GM23338 (cell line): ENCODE measurements at regions not wholly inside any gene's neighbourhood (a gene's known extent, or its start where the extent isn't known, plus 50 kb on each side); places are given as distances from the start of the nearest gene placed in this dataset.

Source experiments
- ATAC-seq: fragments of 200-7000 bp; cut with Tn5 transposase; 3 replicates; pipeline ENCODE4 v1.9.1; 2020
- DNase-seq: peaks from one replicate; pipeline ENCODE4 v3.0.0-alpha.2; 2015; ENCODE audit warnings: low spot score
- H2AFZ ChIP-seq: fragments of 200-600 bp; sonication (generic); 2 replicates; pipeline ENCODE4 v1.8.0; 2016; ENCODE audit warnings: antibody characterized with exemption, mild to moderate bottlenecking, moderate library complexity
- H3F3A ChIP-seq: fragments of 200-600 bp; sonication (generic); replicated peaks from 2 replicates; pipeline ENCODE4 v1.8.0; 2017; ENCODE audit warnings: antibody characterized with exemption, mixed run types, low read depth
- H3K27ac ChIP-seq: fragments of 200-600 bp; sonication (generic); 2 replicates; pipeline ENCODE4 v1.6.1; 2016; ENCODE audit warnings: low read depth
- H3K27me3 ChIP-seq: fragments of 200-600 bp; sonication (generic); 2 replicates; pipeline ENCODE4 v1.8.0; 2016; ENCODE audit warnings: mild to moderate bottlenecking, mixed run types, moderate library complexity; ENCODE audit not compliant: insufficient read depth
- H3K36me3 ChIP-seq: fragments of 200-600 bp; sonication (generic); 2 replicates; pipeline ENCODE4 v1.8.0; 2016; ENCODE audit warnings: mild to moderate bottlenecking; ENCODE audit not compliant: insufficient read depth
- H3K4me1 ChIP-seq: fragments of 200-600 bp; sonication (generic); 2 replicates; pipeline ENCODE4 v1.8.0; 2016; ENCODE audit warnings: mild to moderate bottlenecking, moderate library complexity; ENCODE audit not compliant: insufficient read depth
- H3K4me2 ChIP-seq: fragments of 200-600 bp; sonication (generic); 2 replicates; pipeline ENCODE4 v1.7.1; 2017; ENCODE audit warnings: mixed run types
- H3K4me3 ChIP-seq: fragments of 200-600 bp; sonication (generic); 2 replicates; pipeline ENCODE4 v1.6.1; 2016; ENCODE audit warnings: mixed run types
- H3K79me2 ChIP-seq: fragments of 200-600 bp; sonication (generic); replicated peaks from 2 replicates; pipeline ENCODE4 v1.8.0; 2017; ENCODE audit warnings: mild to moderate bottlenecking; ENCODE audit not compliant: insufficient read depth
- H3K9me2 ChIP-seq: fragments of 200-600 bp; sonication (generic); 2 replicates; pipeline ENCODE4 v1.8.0; 2017; ENCODE audit not compliant: insufficient read depth
- H4K20me1 ChIP-seq: fragments of 200-600 bp; sonication (generic); replicated peaks from 2 replicates; pipeline ENCODE4 v1.8.0; 2017; ENCODE audit warnings: mild to moderate bottlenecking; ENCODE audit not compliant: insufficient read depth
- H3K27ac Mint-ChIP-seq: 2 replicates; pipeline ENCODE4 v1.8.0; 2020; ENCODE audit warnings: inconsistent platforms, mild to moderate bottlenecking, moderate library complexity, mixed read lengths
- H3K27me3 Mint-ChIP-seq: 3 replicates; pipeline ENCODE4 v1.8.0; 2022; ENCODE audit warnings: low read depth, mild to moderate bottlenecking, moderate library complexity, mixed read lengths, inconsistent platforms; ENCODE audit not compliant: insufficient read depth, poor library complexity
- H3K36me3 Mint-ChIP-seq: 3 replicates; pipeline ENCODE4 v1.8.0; 2021; ENCODE audit warnings: low read depth, mild to moderate bottlenecking, inconsistent platforms, moderate library complexity, mixed read lengths
- H3K4me1 Mint-ChIP-seq: 3 replicates; pipeline ENCODE4 v1.8.0; 2020; ENCODE audit warnings: mild to moderate bottlenecking, inconsistent platforms, mixed read lengths
- H3K4me3 Mint-ChIP-seq: 3 replicates; pipeline ENCODE4 v1.8.0; 2021; ENCODE audit warnings: moderate library complexity, mild to moderate bottlenecking, inconsistent platforms, mixed read lengths
- H3K9me3 Mint-ChIP-seq: 3 replicates; pipeline ENCODE4 v1.8.0; 2020; ENCODE audit warnings: moderate library complexity, mild to moderate bottlenecking, inconsistent platforms, mixed read lengths
- CREB1 ChIP-seq: fragments of 250-450 bp; sonication (Bioruptor Pico); IDR thresholded peaks from 2 replicates; pipeline ENCODE4 v1.5.0; 2020; ENCODE audit warnings: low read depth, mild to moderate bottlenecking, moderate library complexity
- EZH2 ChIP-seq: fragments of 200-600 bp; sonication (generic); IDR thresholded peaks from one replicate; pipeline ENCODE4 v1.8.0; 2017; ENCODE audit warnings: antibody characterized with exemption, mild to moderate bottlenecking, low read depth; ENCODE audit not compliant: unreplicated experiment
- EZH2phosphoT487 ChIP-seq: fragments of 200-600 bp; sonication (generic); IDR thresholded peaks from one replicate; pipeline ENCODE4 v1.8.1; 2018; ENCODE audit warnings: antibody characterized with exemption; ENCODE audit not compliant: unreplicated experiment
- NANOG ChIP-seq: IDR thresholded peaks from 2 replicates; pipeline ENCODE4 v1.6.1; 2016; ENCODE audit warnings: antibody characterized with exemption, borderline replicate concordance
- POLR2AphosphoS5 ChIP-seq: IDR thresholded peaks from 2 replicates; pipeline ENCODE4 v1.6.1; 2016; ENCODE audit warnings: antibody characterized with exemption, low read depth
- STAT1 ChIP-seq: IDR thresholded peaks from one replicate; pipeline ENCODE4 v1.6.1; 2016; ENCODE audit warnings: antibody characterized with exemption; ENCODE audit not compliant: unreplicated experiment
- ZNF114 ChIP-seq: fragments of 250-450 bp; sonication (Bioruptor Pico); IDR thresholded peaks from 2 replicates; pipeline ENCODE4 v1.5.0; 2020; ENCODE audit warnings: mild to moderate bottlenecking, moderate library complexity
- ZNF331 ChIP-seq: fragments of 250-450 bp; sonication (Bioruptor Pico); IDR thresholded peaks from 2 replicates; pipeline ENCODE4 v1.5.0; 2020; ENCODE audit warnings: low read depth, mild to moderate bottlenecking, moderate library complexity
- TF ChIP-seq, protein P1 (sequence below): IDR thresholded peaks from one replicate; pipeline ENCODE4 v1.6.1; 2018; ENCODE audit warnings: antibody characterized with exemption; ENCODE audit not compliant: unreplicated experiment
- TF ChIP-seq, protein P2 (sequence below), 2 experiments: fragments of 200-600 bp in 1 of 2; sonication (generic) in 1 of 2; conservative IDR thresholded peaks; 2 replicates each; pipeline versions ENCODE4 v1.5.1 to v1.6.1; 2016 to 2017; ENCODE audit warnings: antibody characterized with exemption in 2 of 2, low read depth in 2 of 2, mild to moderate bottlenecking in 2 of 2, moderate library complexity in 1 of 2
- TF ChIP-seq, protein P3 (sequence below): IDR thresholded peaks from 2 replicates; pipeline ENCODE4 v1.6.1; 2016; ENCODE audit warnings: antibody characterized with exemption
- TF ChIP-seq, protein P4 (sequence below): fragments of 250-450 bp; sonication (Bioruptor Pico); IDR thresholded peaks from 2 replicates; pipeline ENCODE4 v1.5.0; 2020; ENCODE audit warnings: mild to moderate bottlenecking, moderate library complexity

DNA sequence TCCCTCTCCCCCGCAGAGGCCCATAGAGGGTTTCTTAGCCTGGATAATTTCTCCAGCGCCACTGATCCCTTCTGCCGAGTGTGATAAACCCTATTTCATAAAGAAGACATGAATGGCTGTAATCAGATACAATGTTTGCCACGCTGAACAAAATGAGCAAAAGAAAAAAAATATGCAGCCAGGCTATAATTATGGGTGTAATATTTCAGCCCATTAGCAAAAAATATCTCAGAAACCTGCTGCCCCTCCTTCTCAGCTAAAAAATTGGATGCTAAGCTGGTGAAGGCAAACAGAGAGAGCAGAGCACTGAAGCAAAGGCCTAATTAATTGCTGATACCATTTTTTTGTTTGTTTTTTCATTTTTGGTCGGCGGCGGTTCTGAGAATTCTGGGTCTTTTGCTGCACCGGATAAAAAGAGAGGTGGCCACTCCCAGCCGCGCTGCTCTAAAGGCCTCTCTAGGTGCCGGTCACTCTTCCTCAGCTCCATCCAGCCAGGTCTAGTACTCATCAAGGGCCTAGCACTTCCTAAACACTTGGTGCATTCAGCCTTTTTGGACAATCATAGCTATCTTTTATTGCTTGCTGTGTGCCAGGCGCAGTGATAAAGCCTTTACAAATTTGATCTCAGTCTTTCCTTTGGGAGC lies 128.7 kb upstream of the TLE3 start:
- no peak for DNase-seq
- H3K27ac Mint-ChIP-seq = no peak overlapping the region
- Histone ChIP-seq H3K4me1 (no peaks in the 10 kb centered on the region), H3K36me3 (no peaks in the 10 kb centered on the region), H3K27me3 (no peaks in the 10 kb centered on the region), H3K4me3 (no peak overlapping the region), H3K9me2 (no peaks in the 10 kb centered on the region), H3K4me2 (no peak overlapping the region), H2AFZ (no peak overlapping the region), H3K27ac (no peak overlapping the region), H3F3A (no peaks in the 10 kb centered on the region), H4K20me1 (no peaks in the 10 kb centered on the region), H3K79me2 (no peaks in the 10 kb centered on the region)
- peaks cover 5% of the 10 kb centered on the region for H3K27me3 Mint-ChIP-seq
- peaks cover 6% of the 10 kb centered on the region for H3K4me1 Mint-ChIP-seq
- peaks cover 7% of the 10 kb centered on the region; the same call in 2 of the 3 replicates for H3K36me3 Mint-ChIP-seq
- TF ChIP-seq, protein P1, sequence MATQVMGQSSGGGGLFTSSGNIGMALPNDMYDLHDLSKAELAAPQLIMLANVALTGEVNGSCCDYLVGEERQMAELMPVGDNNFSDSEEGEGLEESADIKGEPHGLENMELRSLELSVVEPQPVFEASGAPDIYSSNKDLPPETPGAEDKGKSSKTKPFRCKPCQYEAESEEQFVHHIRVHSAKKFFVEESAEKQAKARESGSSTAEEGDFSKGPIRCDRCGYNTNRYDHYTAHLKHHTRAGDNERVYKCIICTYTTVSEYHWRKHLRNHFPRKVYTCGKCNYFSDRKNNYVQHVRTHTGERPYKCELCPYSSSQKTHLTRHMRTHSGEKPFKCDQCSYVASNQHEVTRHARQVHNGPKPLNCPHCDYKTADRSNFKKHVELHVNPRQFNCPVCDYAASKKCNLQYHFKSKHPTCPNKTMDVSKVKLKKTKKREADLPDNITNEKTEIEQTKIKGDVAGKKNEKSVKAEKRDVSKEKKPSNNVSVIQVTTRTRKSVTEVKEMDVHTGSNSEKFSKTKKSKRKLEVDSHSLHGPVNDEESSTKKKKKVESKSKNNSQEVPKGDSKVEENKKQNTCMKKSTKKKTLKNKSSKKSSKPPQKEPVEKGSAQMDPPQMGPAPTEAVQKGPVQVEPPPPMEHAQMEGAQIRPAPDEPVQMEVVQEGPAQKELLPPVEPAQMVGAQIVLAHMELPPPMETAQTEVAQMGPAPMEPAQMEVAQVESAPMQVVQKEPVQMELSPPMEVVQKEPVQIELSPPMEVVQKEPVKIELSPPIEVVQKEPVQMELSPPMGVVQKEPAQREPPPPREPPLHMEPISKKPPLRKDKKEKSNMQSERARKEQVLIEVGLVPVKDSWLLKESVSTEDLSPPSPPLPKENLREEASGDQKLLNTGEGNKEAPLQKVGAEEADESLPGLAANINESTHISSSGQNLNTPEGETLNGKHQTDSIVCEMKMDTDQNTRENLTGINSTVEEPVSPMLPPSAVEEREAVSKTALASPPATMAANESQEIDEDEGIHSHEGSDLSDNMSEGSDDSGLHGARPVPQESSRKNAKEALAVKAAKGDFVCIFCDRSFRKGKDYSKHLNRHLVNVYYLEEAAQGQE = no peak
- TF ChIP-seq ZNF331 (CRISPR knock-in tag) = no peak
- no peak for TF ChIP-seq EZH2
- TF ChIP-seq CREB1 (CRISPR knock-in tag) = no peak
- no peak for TF ChIP-seq NANOG
- TF ChIP-seq, protein P2, sequence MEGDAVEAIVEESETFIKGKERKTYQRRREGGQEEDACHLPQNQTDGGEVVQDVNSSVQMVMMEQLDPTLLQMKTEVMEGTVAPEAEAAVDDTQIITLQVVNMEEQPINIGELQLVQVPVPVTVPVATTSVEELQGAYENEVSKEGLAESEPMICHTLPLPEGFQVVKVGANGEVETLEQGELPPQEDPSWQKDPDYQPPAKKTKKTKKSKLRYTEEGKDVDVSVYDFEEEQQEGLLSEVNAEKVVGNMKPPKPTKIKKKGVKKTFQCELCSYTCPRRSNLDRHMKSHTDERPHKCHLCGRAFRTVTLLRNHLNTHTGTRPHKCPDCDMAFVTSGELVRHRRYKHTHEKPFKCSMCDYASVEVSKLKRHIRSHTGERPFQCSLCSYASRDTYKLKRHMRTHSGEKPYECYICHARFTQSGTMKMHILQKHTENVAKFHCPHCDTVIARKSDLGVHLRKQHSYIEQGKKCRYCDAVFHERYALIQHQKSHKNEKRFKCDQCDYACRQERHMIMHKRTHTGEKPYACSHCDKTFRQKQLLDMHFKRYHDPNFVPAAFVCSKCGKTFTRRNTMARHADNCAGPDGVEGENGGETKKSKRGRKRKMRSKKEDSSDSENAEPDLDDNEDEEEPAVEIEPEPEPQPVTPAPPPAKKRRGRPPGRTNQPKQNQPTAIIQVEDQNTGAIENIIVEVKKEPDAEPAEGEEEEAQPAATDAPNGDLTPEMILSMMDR (conservative IDR thresholded peaks at IDR 0.05; ENCODE audit: low read depth in 2 of 2) = no peak
- TF ChIP-seq, protein P3, sequence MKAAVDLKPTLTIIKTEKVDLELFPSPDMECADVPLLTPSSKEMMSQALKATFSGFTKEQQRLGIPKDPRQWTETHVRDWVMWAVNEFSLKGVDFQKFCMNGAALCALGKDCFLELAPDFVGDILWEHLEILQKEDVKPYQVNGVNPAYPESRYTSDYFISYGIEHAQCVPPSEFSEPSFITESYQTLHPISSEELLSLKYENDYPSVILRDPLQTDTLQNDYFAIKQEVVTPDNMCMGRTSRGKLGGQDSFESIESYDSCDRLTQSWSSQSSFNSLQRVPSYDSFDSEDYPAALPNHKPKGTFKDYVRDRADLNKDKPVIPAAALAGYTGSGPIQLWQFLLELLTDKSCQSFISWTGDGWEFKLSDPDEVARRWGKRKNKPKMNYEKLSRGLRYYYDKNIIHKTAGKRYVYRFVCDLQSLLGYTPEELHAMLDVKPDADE = no peak
- no peak for TF ChIP-seq ZNF114
- TF ChIP-seq STAT1 = no peak
- TF ChIP-seq, protein P4, sequence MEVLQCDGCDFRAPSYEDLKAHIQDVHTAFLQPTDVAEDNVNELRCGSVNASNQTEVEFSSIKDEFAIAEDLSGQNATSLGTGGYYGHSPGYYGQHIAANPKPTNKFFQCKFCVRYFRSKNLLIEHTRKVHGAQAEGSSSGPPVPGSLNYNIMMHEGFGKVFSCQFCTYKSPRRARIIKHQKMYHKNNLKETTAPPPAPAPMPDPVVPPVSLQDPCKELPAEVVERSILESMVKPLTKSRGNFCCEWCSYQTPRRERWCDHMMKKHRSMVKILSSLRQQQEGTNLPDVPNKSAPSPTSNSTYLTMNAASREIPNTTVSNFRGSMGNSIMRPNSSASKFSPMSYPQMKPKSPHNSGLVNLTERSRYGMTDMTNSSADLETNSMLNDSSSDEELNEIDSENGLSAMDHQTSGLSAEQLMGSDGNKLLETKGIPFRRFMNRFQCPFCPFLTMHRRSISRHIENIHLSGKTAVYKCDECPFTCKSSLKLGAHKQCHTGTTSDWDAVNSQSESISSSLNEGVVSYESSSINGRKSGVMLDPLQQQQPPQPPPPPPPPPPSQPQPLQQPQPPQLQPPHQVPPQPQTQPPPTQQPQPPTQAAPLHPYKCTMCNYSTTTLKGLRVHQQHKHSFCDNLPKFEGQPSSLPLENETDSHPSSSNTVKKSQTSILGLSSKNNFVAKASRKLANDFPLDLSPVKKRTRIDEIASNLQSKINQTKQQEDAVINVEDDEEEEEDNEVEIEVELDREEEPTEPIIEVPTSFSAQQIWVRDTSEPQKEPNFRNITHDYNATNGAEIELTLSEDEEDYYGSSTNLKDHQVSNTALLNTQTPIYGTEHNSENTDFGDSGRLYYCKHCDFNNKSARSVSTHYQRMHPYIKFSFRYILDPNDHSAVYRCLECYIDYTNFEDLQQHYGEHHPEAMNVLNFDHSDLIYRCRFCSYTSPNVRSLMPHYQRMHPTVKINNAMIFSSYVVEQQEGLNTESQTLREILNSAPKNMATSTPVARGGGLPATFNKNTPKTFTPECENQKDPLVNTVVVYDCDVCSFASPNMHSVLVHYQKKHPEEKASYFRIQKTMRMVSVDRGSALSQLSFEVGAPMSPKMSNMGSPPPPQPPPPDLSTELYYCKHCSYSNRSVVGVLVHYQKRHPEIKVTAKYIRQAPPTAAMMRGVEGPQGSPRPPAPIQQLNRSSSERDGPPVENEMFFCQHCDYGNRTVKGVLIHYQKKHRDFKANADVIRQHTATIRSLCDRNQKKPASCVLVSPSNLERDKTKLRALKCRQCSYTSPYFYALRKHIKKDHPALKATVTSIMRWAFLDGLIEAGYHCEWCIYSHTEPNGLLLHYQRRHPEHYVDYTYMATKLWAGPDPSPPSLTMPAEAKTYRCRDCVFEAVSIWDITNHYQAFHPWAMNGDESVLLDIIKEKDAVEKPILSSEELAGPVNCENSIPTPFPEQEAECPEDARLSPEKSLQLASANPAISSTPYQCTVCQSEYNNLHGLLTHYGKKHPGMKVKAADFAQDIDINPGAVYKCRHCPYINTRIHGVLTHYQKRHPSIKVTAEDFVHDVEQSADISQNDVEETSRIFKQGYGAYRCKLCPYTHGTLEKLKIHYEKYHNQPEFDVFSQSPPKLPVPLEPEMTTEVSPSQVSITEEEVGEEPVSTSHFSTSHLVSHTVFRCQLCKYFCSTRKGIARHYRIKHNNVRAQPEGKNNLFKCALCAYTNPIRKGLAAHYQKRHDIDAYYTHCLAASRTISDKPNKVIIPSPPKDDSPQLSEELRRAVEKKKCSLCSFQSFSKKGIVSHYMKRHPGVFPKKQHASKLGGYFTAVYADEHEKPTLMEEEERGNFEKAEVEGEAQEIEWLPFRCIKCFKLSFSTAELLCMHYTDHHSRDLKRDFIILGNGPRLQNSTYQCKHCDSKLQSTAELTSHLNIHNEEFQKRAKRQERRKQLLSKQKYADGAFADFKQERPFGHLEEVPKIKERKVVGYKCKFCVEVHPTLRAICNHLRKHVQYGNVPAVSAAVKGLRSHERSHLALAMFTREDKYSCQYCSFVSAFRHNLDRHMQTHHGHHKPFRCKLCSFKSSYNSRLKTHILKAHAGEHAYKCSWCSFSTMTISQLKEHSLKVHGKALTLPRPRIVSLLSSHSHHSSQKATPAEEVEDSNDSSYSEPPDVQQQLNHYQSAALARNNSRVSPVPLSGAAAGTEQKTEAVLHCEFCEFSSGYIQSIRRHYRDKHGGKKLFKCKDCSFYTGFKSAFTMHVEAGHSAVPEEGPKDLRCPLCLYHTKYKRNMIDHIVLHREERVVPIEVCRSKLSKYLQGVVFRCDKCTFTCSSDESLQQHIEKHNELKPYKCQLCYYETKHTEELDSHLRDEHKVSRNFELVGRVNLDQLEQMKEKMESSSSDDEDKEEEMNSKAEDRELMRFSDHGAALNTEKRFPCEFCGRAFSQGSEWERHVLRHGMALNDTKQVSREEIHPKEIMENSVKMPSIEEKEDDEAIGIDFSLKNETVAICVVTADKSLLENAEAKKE (CRISPR knock-in tag) = no peak
- no peak for TF ChIP-seq POLR2AphosphoS5
- no peak for TF ChIP-seq EZH2phosphoT487
- ATAC-seq = no peak
- peaks cover 15% of the 10 kb centered on the region for H3K9me3 Mint-ChIP-seq
- no peak overlapping the region for H3K4me3 Mint-ChIP-seq
